Epithelial cell of proximal tubule (primary cell): ENCODE measurements at regions not wholly inside any gene's neighbourhood (a gene's known extent, or its start where the extent isn't known, plus 50 kb on each side); places are given as distances from the start of the nearest gene placed in this dataset.
A peak's percentile ranks its signal among the peaks of the same experiment; 100 is the strongest.

ENCODE experiments used
- DNase-seq: peaks from one replicate; pipeline ENCODE4 v3.0.0-alpha.2; 2011; ENCODE audit warnings: low read depth
- H3K4me3 ChIP-seq: 2 replicates; pipeline ENCODE4 v1.5.1; 2011; ENCODE audit warnings: low read depth, mild to moderate bottlenecking, low read length
- TF ChIP-seq, protein P1 (sequence below): conservative IDR thresholded peaks from 2 replicates; pipeline ENCODE4 v1.5.1; 2012; ENCODE audit warnings: low read depth, mild to moderate bottlenecking, low read length

GRCh38 chr13:87452281-87452680 is 218.9 kb upstream of the SLITRK5 start:
- no peak overlapping the region for H3K4me3 ChIP-seq
- DNase-seq = no peak
- TF ChIP-seq, protein P1, sequence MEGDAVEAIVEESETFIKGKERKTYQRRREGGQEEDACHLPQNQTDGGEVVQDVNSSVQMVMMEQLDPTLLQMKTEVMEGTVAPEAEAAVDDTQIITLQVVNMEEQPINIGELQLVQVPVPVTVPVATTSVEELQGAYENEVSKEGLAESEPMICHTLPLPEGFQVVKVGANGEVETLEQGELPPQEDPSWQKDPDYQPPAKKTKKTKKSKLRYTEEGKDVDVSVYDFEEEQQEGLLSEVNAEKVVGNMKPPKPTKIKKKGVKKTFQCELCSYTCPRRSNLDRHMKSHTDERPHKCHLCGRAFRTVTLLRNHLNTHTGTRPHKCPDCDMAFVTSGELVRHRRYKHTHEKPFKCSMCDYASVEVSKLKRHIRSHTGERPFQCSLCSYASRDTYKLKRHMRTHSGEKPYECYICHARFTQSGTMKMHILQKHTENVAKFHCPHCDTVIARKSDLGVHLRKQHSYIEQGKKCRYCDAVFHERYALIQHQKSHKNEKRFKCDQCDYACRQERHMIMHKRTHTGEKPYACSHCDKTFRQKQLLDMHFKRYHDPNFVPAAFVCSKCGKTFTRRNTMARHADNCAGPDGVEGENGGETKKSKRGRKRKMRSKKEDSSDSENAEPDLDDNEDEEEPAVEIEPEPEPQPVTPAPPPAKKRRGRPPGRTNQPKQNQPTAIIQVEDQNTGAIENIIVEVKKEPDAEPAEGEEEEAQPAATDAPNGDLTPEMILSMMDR = no peak

- TF ChIP-seq, protein P1 = no peak
- H3K4me3 ChIP-seq = no peak overlapping the region
- no peak for DNase-seq
These were observed 217.9 kb upstream of the SLITRK5 start for GRCh38 chr13:87453244-87453643.

- no peak for DNase-seq
- TF ChIP-seq, protein P1 = no peak
- H3K4me3 ChIP-seq = no peak overlapping the region
These were observed 211.8 kb upstream of the SLITRK5 start for GRCh38 chr13:87459419-87459818.

- H3K4me3 ChIP-seq = no peak overlapping the region
- TF ChIP-seq, protein P1 = no peak
- DNase-seq = peak; percentile 47
These were observed 173.7 kb upstream of the SLITRK5 start for GRCh38 chr13:87497426-87497825.

GRCh38 chr13:87498681-87499080 is 172.5 kb upstream of the SLITRK5 start:
- H3K4me3 ChIP-seq = no peak overlapping the region
- TF ChIP-seq, protein P1 = no peak
- no peak for DNase-seq

DNA sequence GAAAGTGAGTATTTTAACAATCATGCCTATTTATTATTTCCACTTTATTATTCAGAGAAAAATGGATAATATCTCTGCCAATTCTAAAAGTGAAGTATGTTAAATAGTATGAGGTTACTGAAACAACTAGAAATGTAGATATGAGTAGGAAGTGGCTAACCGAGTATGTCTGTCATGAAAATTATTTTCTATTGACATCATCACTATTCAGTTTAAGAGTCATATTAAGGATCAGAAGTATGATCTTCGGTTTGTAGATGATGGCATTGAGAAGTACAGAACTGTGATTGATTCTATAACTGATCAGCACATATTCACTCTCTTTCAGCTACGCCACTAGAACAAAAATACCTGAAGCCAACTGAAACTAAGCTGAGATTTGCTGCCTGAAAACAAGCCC is 146.4 kb upstream of the SLITRK5 start:
- H3K4me3 ChIP-seq = no peak overlapping the region
- TF ChIP-seq, protein P1 = no peak
- no peak for DNase-seq

DNA sequence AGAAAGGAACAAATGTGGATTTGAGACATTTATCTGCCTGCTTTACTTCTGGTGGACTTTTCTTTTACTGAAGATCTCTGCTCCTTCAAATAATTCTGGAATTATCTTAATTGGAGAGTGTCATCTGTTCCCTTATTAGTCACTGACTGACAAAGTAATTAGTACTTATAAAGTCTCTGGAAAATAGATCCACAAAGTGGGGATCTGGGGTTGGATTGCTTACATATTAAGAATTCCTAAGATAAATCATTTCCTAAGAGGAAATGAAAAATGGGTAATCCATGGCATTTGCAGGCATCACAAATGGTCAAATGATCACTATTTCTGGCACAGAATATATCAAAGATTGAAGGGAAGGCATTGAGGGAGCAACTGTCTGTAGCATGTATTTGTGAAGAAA is 137.4 kb upstream of the SLITRK5 start:
- peak; percentile 64 for DNase-seq
- TF ChIP-seq, protein P1 = no peak
- no peak overlapping the region for H3K4me3 ChIP-seq
